Gastroesophageal sphincter (tissue), 3 donors: ENCODE measurements at regions not wholly inside any gene's neighbourhood (a gene's known extent, or its start where the extent isn't known, plus 50 kb on each side); places are given as distances from the start of the nearest gene placed in this dataset.

Experiments used
- CTCF ChIP-seq, 4 experiments: fragments of 200-600 bp in 2 of 4; fragments of 450-650 bp in 2 of 4; sonication (generic) in 1 of 4; IDR thresholded peaks; one replicate each; pipeline ENCODE4 v1.5.1; 2017 to 2019; ENCODE audit warnings: antibody characterized with exemption in 4 of 4, mild to moderate bottlenecking in 2 of 4, moderate library complexity in 2 of 4
- EP300 ChIP-seq: sonication (generic); formaldehyde crosslinking; IDR thresholded peaks from one replicate; pipeline ENCODE4 v1.6.1; 2017; ENCODE audit warnings: antibody characterized with exemption, mild to moderate bottlenecking
- POLR2A ChIP-seq, 2 donors: fragments of 450-650 bp; IDR thresholded peaks; one replicate each; pipeline ENCODE4 v1.6.1; 2017; ENCODE audit warnings: antibody characterized with exemption in 2 of 2, mild to moderate bottlenecking in 2 of 2, moderate library complexity in 1 of 2
- POLR2AphosphoS5 ChIP-seq: sonication (generic); formaldehyde crosslinking; IDR thresholded peaks from one replicate; pipeline ENCODE4 v1.6.1; 2017; ENCODE audit warnings: antibody characterized with exemption

DNA sequence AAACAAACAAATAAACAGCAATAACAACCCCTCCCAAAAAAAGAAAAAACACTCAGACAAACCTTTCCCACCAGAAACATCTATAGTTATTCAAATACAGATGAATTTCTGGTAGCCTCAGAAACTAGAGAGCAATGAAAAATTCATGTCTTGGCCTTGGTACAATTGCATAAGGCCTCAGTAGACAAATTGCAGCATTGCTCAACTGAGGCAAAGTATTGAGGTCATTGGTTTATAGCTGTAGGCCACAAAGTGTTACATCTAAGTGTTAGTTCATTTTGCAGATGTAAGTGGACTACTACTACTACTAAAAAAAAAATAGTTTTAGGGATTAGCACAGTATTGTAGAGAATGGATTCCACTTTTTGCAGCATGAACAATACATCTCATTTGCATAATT is 2268.3 kb downstream of the ARAP2 start:
- TF ChIP-seq CTCF (IDR thresholded peaks at IDR 0.05) (no peak), POLR2AphosphoS5 (no peak), POLR2A (IDR thresholded peaks at IDR 0.05) (no peak), EP300 (no peak)
